ENCODE measurements at regions not wholly inside any gene's neighbourhood (a gene's known extent, or its start where the extent isn't known, plus 50 kb on each side); places are given as distances from the start of the nearest gene placed in this dataset.
"Not testable (repeated sequence)": the region's sequence is repeated elsewhere in the genome, so short reads cannot be mapped to it uniquely, and the experiment has no call there.

- Histone ChIP-seq H3K36me3 (no peaks in the 10 kb centered on the region), H3K9ac (ENCODE audit: low read depth in 2 of 2, low read length in 2 of 2) (no peak overlapping the region), H3K4me3 (no peak overlapping the region), H3K27me3 (peaks cover 65% of the 10 kb centered on the region), H3K4me1 (peaks cover 3% of the 10 kb centered on the region), H3K9me3 (no peaks in the 10 kb centered on the region), H3K27ac (no peak overlapping the region)
- no peak for TF ChIP-seq CTCF (IDR thresholded peaks at IDR 0.05)
- DNase-seq = no peak
- intact Hi-C loops (cut with DNase I) = no loop called here
Measured at GRCh38 chr7:155382802-155383171, 75.1 kb upstream of the EN2 start.

- no peak for DNase-seq
- Histone ChIP-seq H3K36me3 (no peaks in the 10 kb centered on the region), H3K4me3 (no peak overlapping the region), H3K9ac (ENCODE audit: low read depth in 2 of 2, low read length in 2 of 2) (no peak overlapping the region), H3K4me1 (no peaks in the 10 kb centered on the region), H3K9me3 (no peaks in the 10 kb centered on the region), H3K27me3 (peaks cover 54% of the 10 kb centered on the region), H3K27ac (no peak overlapping the region)
- TF ChIP-seq CTCF (IDR thresholded peaks at IDR 0.05) = no peak
- intact Hi-C loops (cut with DNase I) = no loop called here
Measured at GRCh38 chr7:155383756-155384491, 74.0 kb upstream of the EN2 start.

- no peak overlapping the region for H3K27ac ChIP-seq
- no peaks in the 10 kb centered on the region for H3K9me3 ChIP-seq
- no peaks in the 10 kb centered on the region for H3K4me1 ChIP-seq
- H3K4me3 ChIP-seq = no peak overlapping the region
- peaks cover 45% of the 10 kb centered on the region for H3K27me3 ChIP-seq
- TF ChIP-seq CTCF (IDR thresholded peaks at IDR 0.05) = no peak
- intact Hi-C loops (cut with DNase I) = no loop called here
- no peak overlapping the region for H3K9ac ChIP-seq (ENCODE audit: low read depth in 2 of 2, low read length in 2 of 2)
- no peak for DNase-seq
- H3K36me3 ChIP-seq = no peaks in the 10 kb centered on the region
Measured at GRCh38 chr7:155384751-155385150, 73.2 kb upstream of the EN2 start.

GRCh38 chr7:155385182-155385581, 72.7 kb upstream of the EN2 start:
- peaks cover 41% of the 10 kb centered on the region for H3K27me3 ChIP-seq
- H3K4me3 ChIP-seq; H3K9me3 ChIP-seq; H3K9ac ChIP-seq (ENCODE audit: low read depth in 2 of 2, low read length in 2 of 2); H3K36me3 ChIP-seq; intact Hi-C loops (cut with DNase I); DNase-seq; H3K27ac ChIP-seq; H3K4me1 ChIP-seq: not testable (repeated sequence)

GRCh38 chr7:155386608-155387007, 71.3 kb upstream of the EN2 start:
- no peak overlapping the region for H3K9ac ChIP-seq (ENCODE audit: low read depth in 2 of 2, low read length in 2 of 2)
- DNase-seq = no peak
- peaks cover 27% of the 10 kb centered on the region for H3K27me3 ChIP-seq
- H3K36me3 ChIP-seq = no peaks in the 10 kb centered on the region
- no peak overlapping the region for H3K4me3 ChIP-seq
- intact Hi-C loops (cut with DNase I) = no loop called here
- H3K4me1 ChIP-seq = no peaks in the 10 kb centered on the region
- TF ChIP-seq CTCF (IDR thresholded peaks at IDR 0.05) = no peak
- no peak overlapping the region for H3K27ac ChIP-seq
- no peaks in the 10 kb centered on the region for H3K9me3 ChIP-seq

GRCh38 chr7:155387066-155387620, 70.8 kb upstream of the EN2 start:
- H3K36me3 ChIP-seq = no peaks in the 10 kb centered on the region
- H3K4me1 ChIP-seq = no peaks in the 10 kb centered on the region
- DNase-seq = no peak
- intact Hi-C loops (cut with DNase I) = no loop called here
- peaks cover 22% of the 10 kb centered on the region for H3K27me3 ChIP-seq
- H3K4me3 ChIP-seq = no peak overlapping the region
- TF ChIP-seq CTCF (IDR thresholded peaks at IDR 0.05) = no peak
- no peak overlapping the region for H3K27ac ChIP-seq
- no peak overlapping the region for H3K9ac ChIP-seq (ENCODE audit: low read depth in 2 of 2, low read length in 2 of 2)
- H3K9me3 ChIP-seq = no peaks in the 10 kb centered on the region

All from colonic mucosa (tissue), 4 donors.